ENCODE measurements at regions not wholly inside any gene's neighbourhood (a gene's known extent, or its start where the extent isn't known, plus 50 kb on each side); places are given as distances from the start of the nearest gene placed in this dataset.
"Not testable (repeated sequence)": the region's sequence is repeated elsewhere in the genome, so short reads cannot be mapped to it uniquely, and the experiment has no call there.

- ATAC-seq: not testable (repeated sequence)
Observed at GRCh38 chr6:86872810-86873209, 64.5 kb upstream of the HTR1E start.

GRCh38 chr6:86871681-86872080 is 65.6 kb upstream of the HTR1E start:
- ATAC-seq: no peak

GRCh38 chr6:86869500-86869899 is 67.8 kb upstream of the HTR1E start:
- no peak for ATAC-seq

GRCh38 chr6:86859513-86859912 is 77.8 kb upstream of the HTR1E start:
- ATAC-seq: no peak

- ATAC-seq: no peak
Observed at GRCh38 chr6:86858970-86859369, 78.4 kb upstream of the HTR1E start.

- ATAC-seq: no peak
Observed at GRCh38 chr6:86857783-86858182, 79.5 kb upstream of the HTR1E start.

GRCh38 chr6:86856937-86857563 is 80.3 kb upstream of the HTR1E start:
- ATAC-seq: no peak

GRCh38 chr6:86856379-86856778 is 80.9 kb upstream of the HTR1E start:
- no peak for ATAC-seq

GRCh38 chr6:86848986-86849385 is 88.3 kb upstream of the HTR1E start:
- no peak for ATAC-seq

- ATAC-seq: no peak
Observed at GRCh38 chr6:86832686-86833085, 104.6 kb upstream of the HTR1E start.

GRCh38 chr6:86825436-86825835 is 111.9 kb upstream of the HTR1E start:
- no peak for ATAC-seq

GRCh38 chr6:86822747-86823146 is 114.6 kb upstream of the HTR1E start:
- ATAC-seq: no peak

GRCh38 chr6:86820750-86821149 is 116.6 kb upstream of the HTR1E start:
- no peak for ATAC-seq

- ATAC-seq: no peak
Observed at GRCh38 chr6:86793649-86794048, 143.7 kb upstream of the HTR1E start.

- no peak for ATAC-seq
Observed at GRCh38 chr6:86791476-86791875, 145.9 kb upstream of the HTR1E start.

- no peak for ATAC-seq
Observed at GRCh38 chr6:86789779-86790411, 147.4 kb upstream of the HTR1E start.

- ATAC-seq: no peak
Observed at GRCh38 chr6:86782328-86782727, 155.0 kb upstream of the HTR1E start.

- ATAC-seq: no peak
Observed at GRCh38 chr6:86780923-86781322, 156.4 kb upstream of the HTR1E start.

GRCh38 chr6:86775893-86776292 is 161.4 kb upstream of the HTR1E start:
- ATAC-seq: no peak

- ATAC-seq: no peak
Observed at GRCh38 chr6:86765211-86765610, 172.1 kb upstream of the HTR1E start.

GRCh38 chr6:86759953-86760352 is 177.4 kb upstream of the HTR1E start:
- not testable (repeated sequence) for ATAC-seq

- no peak for ATAC-seq
Observed at GRCh38 chr6:86756640-86757229, 180.6 kb upstream of the HTR1E start.

GRCh38 chr6:86744048-86744447 is 193.3 kb upstream of the HTR1E start:
- ATAC-seq: no peak

GRCh38 chr6:86738078-86738477 is 199.2 kb upstream of the HTR1E start:
- no peak for ATAC-seq

Measured in activated CD4-positive, CD25-positive, alpha-beta regulatory T cell treated with anti-CD3 and anti-CD28 coated beads, Interleukin-2, amount 50 U/mL, for 24 hours (primary cell).